SK-MEL-5 (cell line): ENCODE measurements at regions not wholly inside any gene's neighbourhood (a gene's known extent, or its start where the extent isn't known, plus 50 kb on each side); places are given as distances from the start of the nearest gene placed in this dataset.
"Not testable (repeated sequence)": the region's sequence is repeated elsewhere in the genome, so short reads cannot be mapped to it uniquely, and the experiment has no call there.

ENCODE experiments used
- DNase-seq: peaks from one replicate; pipeline ENCODE4 v3.0.0-alpha.2; 2016; ENCODE audit warnings: low read depth, low spot score
- in situ Hi-C: cut with HindIII; loops from 2 replicates; pipeline ENCODE4 v1.10.0; 2016; ENCODE audit warnings: low sequenced_read_pairs, high pct_unique_total_duplicates, low pct_unique_long_range_greater_than_20kb

DNA sequence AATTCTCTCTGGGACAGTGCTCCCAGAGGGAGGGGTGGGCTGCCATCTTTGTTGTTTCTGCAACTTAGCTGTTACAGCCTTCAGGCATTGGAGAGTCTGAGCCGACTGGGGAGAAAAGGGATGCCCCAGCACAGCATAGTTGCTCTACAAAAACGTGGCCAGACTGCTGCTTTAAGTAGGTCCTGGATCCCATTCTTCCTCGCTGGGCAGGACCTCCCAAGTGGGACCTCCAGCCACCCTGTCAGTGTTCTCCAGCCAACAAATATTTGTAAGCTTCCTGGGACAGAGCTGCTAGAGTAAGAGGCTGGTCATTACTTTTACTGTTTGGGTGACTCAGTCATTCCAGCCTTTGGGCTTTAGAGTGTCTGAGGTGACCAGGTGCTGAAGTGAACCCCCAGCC is 292.7 kb upstream of the NREP start:
- no peak for DNase-seq
- in situ Hi-C loops: no loop called here

DNA sequence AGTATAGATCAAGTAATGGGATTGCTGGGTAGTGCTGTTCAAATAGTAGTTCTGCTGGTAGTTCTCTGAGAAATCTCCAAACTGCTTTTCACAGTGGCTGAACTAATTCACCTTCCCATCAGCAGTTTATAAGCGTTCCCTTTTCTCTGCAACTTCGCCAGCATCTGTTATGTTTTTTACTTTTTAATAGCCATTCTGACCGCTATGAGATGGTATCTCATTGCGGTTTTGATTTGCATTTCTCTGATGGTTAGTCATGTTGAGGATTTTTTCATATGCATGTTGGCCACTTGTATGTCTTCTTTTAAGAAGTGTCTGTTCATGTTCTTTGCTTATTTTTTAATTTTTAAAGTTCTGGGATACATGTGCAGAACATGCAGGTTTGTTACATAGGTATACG is 279.2 kb upstream of the NREP start:
- no peak for DNase-seq
- in situ Hi-C loops: no loop called here

DNA sequence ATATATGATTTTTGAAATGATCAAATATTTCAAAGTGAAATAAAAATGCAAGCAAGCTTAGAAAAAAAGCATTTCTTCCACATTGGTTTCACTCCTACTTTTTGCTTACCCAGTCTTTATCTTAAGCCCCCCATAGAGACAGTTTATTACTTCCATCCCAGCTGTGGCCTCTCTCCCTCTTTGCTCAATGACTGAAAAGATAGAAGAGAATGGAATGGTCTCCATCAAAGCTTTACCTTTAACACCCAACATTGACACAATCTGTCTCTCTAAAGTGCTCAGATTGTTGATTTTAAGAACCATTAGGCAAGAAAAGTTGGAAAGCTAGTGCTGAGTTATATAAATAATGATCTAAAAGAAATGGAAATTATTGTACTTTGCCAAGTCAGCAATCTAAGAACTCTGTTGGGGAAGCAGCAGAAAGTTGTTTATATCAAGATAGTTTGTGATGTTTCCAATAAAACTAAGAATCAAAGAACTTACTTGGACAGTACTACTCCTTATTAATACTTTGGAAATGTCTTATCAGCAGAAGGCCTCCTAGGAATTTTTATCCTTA is 277.5 kb upstream of the NREP start:
- no peak for DNase-seq
- in situ Hi-C loops: no loop called here

DNA sequence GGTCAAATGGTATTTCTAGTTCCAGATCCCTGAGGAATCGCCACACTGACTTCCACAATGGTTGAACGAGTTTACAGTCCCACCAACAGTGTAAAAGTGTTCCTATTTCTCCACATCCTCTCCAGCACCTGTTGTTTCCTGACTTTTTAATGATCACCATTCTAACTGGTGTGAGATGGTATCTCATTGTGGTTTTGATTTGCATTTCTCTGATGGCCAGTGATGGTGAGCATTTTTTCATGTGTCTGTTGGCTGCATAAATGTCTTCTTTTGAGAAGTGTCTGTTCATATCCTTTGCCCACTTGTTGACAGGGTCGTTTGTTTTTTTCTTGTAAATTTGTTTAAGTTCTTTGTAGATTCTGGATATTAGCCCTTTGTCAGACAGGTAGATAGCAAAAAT is 269.9 kb upstream of the NREP start:
- in situ Hi-C loops, DNase-seq: not testable (repeated sequence)

DNA sequence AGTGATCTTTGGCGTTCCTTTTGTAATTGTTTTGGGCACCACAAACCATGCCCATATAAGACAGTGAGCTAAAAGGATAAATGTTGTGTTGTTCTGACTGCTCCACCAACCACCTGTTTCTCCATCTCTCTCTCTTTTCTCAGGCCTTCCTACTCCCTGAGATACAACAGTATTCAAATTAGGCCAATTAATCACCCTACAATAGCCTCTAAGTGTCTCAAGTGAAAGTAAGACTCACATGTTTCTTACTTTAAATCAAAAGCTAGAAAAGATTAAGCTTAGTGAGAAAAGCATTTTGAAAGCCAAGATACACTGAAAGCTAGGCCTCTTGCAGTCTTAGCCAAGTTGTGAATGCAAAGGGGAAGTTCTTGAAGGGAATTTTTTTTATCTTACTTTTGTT is 268.8 kb upstream of the NREP start:
- in situ Hi-C loops: no loop called here
- no peak for DNase-seq

- in situ Hi-C loops: no loop called here
- no peak for DNase-seq
Observed at GRCh38 chr5:112024769-112025168, 267.8 kb upstream of the NREP start.

GRCh38 chr5:112024221-112024620 is 267.2 kb upstream of the NREP start:
- in situ Hi-C loops: no loop called here
- no peak for DNase-seq

DNA sequence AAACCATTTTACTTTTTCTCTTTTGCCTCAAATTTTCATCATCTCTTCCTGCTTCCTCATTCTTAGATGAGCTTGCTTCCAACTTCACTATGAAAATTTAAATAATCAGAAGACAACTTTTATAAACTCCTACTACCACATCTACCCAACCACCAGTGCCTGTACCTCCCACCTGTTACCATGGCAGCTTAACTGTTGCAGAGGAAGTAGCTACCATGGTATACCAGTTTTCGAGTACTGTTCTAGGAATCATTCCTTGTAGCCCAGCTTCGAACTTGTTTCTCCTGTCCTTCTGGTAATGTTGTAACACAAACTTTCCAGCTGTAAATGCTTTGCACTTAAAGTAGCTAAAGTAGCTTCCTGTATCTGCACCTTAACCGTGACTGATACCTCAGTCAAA is 266.8 kb upstream of the NREP start:
- in situ Hi-C loops: no loop called here
- no peak for DNase-seq

DNA sequence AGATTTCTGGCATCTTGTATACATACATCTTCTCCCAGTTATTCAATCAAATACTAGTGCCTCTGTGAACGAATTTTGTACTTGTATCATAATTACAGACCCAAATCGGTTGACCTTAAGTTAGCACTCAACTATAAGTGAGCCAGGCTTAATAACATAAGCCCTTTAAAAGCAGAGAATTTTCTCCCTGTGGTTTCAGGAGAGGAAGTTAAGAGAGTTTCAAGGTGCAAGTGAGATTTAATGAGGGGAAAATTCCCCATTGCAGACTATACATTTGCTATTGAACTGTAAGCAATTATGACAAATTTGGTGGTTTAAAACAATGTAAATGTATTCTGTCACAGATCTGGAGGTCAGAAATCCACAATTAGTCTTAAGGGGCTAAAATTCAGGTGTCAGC is 261.9 kb upstream of the NREP start:
- no peak for DNase-seq

DNA sequence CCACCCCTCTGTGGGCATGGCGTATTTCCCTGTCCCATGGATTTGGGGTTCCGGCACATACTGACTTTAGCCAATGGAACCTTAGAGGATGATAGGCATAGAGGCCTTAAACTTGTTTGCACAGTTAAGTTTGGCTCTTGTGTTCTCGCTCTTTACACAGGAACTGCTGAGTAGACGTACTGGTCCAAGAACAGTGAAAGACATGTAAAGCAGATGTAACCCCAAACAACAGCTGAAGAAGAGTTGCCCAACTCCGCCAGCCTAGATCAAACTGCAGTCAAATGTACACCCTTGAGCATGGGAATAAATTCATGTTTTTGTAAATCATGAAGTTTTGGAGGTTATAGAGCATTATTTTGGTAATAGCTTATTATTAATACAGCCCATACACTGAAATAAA is 260.0 kb upstream of the NREP start:
- no peak for DNase-seq
- in situ Hi-C loops: no loop called here

More for the DNA sequence above, 261.9 kb upstream of the NREP start:
- in situ Hi-C loops: no loop called here

DNA sequence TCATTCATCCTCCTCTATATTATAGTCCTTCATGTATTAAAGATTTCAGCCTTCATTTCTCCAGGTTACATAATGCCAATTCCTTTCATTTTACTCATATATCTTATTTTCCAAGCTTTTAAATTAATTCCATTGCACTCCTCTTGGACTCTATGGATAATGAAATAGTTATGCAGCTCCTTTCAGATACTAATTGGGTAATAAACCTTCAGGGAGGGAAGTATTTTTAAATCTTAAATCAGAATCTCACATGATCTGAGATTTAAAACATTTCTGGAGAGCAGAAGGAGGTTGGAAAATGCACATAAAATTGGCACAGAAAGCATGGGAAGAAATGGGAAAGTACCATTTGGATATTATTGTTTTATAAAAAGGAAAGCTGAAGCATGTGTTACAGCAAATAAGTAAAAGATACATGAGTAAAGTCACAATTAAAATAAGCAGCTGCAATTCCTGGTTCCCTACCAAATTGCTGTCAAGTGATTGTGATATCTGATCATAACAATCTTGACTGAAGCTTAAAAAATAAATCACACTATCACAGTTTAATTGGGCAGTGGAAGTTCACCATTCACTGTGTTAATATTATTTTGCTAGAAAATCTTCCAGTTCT is 257.9 kb upstream of the NREP start:
- in situ Hi-C loops: no loop called here
- DNase-seq: no peak

DNA sequence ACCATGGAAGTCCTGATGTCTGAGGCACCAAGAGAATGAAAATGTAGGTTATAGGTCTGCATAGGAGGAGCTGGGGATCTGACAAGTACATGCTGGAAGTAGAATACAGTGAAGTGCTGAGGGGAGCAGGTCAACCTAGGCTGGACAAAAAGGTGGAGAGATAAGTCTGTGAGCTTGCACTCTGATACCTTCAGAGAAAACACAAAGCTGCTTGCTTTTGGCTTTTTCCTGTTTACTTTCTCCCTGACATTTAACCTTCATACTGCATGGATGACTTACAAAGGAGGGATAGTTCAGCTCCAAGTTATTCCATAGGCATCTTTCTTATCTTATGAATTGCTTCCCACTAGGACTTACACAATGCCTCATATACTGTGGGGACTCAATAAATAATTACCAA is 256.7 kb upstream of the NREP start:
- in situ Hi-C loops: no loop called here
- no peak for DNase-seq

GRCh38 chr5:112012104-112012503 is 255.1 kb upstream of the NREP start:
- in situ Hi-C loops: no loop called here
- DNase-seq: no peak

DNA sequence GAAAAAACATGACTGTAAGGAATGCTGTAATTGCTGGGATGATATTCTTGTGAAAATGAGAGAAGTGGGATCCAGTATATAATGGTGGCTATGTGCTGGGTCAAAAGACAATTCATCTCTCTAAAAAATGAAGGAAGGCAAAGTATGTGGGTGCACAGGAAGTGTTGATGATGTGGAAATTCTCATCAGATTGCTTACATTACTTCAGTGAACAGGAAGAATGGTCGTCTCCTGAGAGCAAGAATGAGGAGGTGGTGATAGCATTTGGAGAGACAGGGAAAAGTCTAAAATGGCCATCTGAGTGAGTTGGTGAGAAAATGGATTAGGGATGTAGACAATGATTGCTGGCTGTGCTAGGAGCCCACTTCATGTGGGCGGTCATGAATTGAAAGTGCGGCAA is 253.5 kb upstream of the NREP start:
- in situ Hi-C loops: no loop called here
- DNase-seq: no peak

- in situ Hi-C loops: no loop called here
Observed at GRCh38 chr5:112006721-112007120, 249.7 kb upstream of the NREP start.

DNA sequence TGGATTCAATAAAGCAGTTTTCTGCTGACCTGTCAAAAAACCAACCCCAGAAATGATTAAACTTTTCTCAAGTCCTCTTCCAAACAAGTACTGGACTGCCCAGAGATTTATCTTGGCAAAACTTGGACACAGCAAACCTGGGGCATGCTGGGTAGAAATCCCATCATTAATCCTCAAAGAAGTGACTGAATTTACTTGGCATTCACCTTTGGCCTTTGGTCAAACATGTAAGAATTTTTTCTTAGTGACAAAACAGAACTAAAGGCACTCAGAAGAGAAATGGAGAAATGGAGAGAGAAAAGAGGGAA is 248.6 kb upstream of the NREP start:
- in situ Hi-C loops: no loop called here
- DNase-seq: no peak

More at GRCh38 chr5:112006721-112007120, 249.7 kb upstream of the NREP start:
- no peak for DNase-seq

GRCh38 chr5:112004867-112005622 is 248.1 kb upstream of the NREP start:
- no peak for DNase-seq
- in situ Hi-C loops: no loop called here

GRCh38 chr5:112002376-112002775 is 245.4 kb upstream of the NREP start:
- no peak for DNase-seq
- in situ Hi-C loops: no loop called here

- no peak for DNase-seq
- in situ Hi-C loops: no loop called here
Observed at GRCh38 chr5:111999286-111999685, 242.3 kb upstream of the NREP start.
